SK-N-SH (cell line): ENCODE measurements at regions not wholly inside any gene's neighbourhood (a gene's known extent, or its start where the extent isn't known, plus 50 kb on each side); places are given as distances from the start of the nearest gene placed in this dataset.
A peak's percentile ranks its signal among the peaks of the same experiment; 100 is the strongest.
"Not testable (repeated sequence)": the region's sequence is repeated elsewhere in the genome, so short reads cannot be mapped to it uniquely, and the experiment has no call there.

Source experiments
- CTCF ChIA-PET: fragments of 300-600, 350-600 bp; formaldehyde crosslinking; extraction: SDS; loops from one replicate; lab custom pipeline; 2021; lab: Yijun Ruan, JAX
- POLR2A ChIA-PET: fragments of 350-600 bp; sonication (Branson Sonifier 250); formaldehyde crosslinking; extraction: SDS; loops from one replicate; lab custom pipeline; 2020; ENCODE audit warnings: antibody characterized with exemption, inconsistent platforms; lab: Yijun Ruan, JAX
- DNase-seq: peaks from one replicate; pipeline ENCODE4 v3.0.0; 2012
- H2AFZ ChIP-seq: fragments of 200-600 bp; sonication (generic); 2 replicates; pipeline ENCODE4 v1.8.1; 2016; ENCODE audit warnings: antibody characterized with exemption, mild to moderate bottlenecking, low read depth
- H3F3A ChIP-seq: fragments of 200-600 bp; sonication (generic); replicated peaks from 2 replicates; pipeline ENCODE3; 2016; ENCODE audit warnings: antibody characterized with exemption, mild to moderate bottlenecking; ENCODE audit not compliant: insufficient read depth
- H3K27ac ChIP-seq, 2 experiments: fragments of 200-500 bp in 1 of 2; fragments of 200-600 bp in 1 of 2; sonication (Bioruptor generic) in 1 of 2; sonication (generic), shearing (Covaris generic) in 1 of 2; 2 replicates each; pipeline versions ENCODE4 v1.5.1 to v1.6.1; 2014 to 2016; ENCODE audit warnings: low read depth in 2 of 2, inconsistent platforms in 1 of 2, low read length in 1 of 2, mild to moderate bottlenecking in 1 of 2, mixed read lengths in 1 of 2
- H3K27me3 ChIP-seq: fragments of 200-600 bp; sonication (generic), shearing (Covaris generic); 2 replicates; pipeline ENCODE4 v1.6.1; 2016; ENCODE audit warnings: mixed run types; ENCODE audit not compliant: insufficient read depth
- H3K36me3 ChIP-seq, 2 experiments: fragments of 200-500 bp in 1 of 2; fragments of 200-600 bp in 1 of 2; sonication (Bioruptor generic) in 1 of 2; sonication (generic) in 1 of 2; replicated peaks in 1 of 2; 2 replicates each; pipeline versions ENCODE3 to v1.5.1; 2014 to 2016; ENCODE audit warnings: low read length in 1 of 2, mild to moderate bottlenecking in 1 of 2; ENCODE audit not compliant: insufficient read depth in 2 of 2, control insufficient read depth in 1 of 2
- H3K4me1 ChIP-seq, 2 experiments: fragments of 200-500 bp in 1 of 2; fragments of 200-600 bp in 1 of 2; sonication (Bioruptor generic) in 1 of 2; sonication (generic), shearing (Covaris generic) in 1 of 2; 2 replicates each; pipeline versions ENCODE4 v1.5.1 to v1.6.1; 2014 to 2016; ENCODE audit warnings: low read depth in 1 of 2, low read length in 1 of 2, mixed run types in 1 of 2; ENCODE audit not compliant: insufficient read depth in 2 of 2, control insufficient read depth in 1 of 2
- H3K4me2 ChIP-seq: fragments of 200-600 bp; sonication (generic), shearing (Covaris generic); 2 replicates; pipeline ENCODE4 v1.6.1; 2017; ENCODE audit warnings: mixed run types
- H3K4me3 ChIP-seq, 2 experiments: fragments of 200-500 bp in 1 of 2; fragments of 200-600 bp in 1 of 2; sonication (Bioruptor generic) in 1 of 2; sonication (generic), shearing (Covaris generic) in 1 of 2; 2 replicates each; pipeline versions ENCODE4 v1.5.1 to v1.8.1; 2014 to 2016; ENCODE audit warnings: low read depth in 2 of 2, inconsistent platforms in 1 of 2, low read length in 1 of 2, mild to moderate bottlenecking in 1 of 2, mixed read lengths in 1 of 2, moderate library complexity in 1 of 2
- H3K79me2 ChIP-seq: fragments of 200-600 bp; sonication (generic); 2 replicates; pipeline ENCODE4 v1.8.1; 2017; ENCODE audit warnings: mild to moderate bottlenecking; ENCODE audit not compliant: insufficient read depth
- H3K9ac ChIP-seq: fragments of 200-600 bp; sonication (generic); 2 replicates; pipeline ENCODE4 v1.6.1; 2017; ENCODE audit warnings: mixed run types
- H3K9me2 ChIP-seq: fragments of 200-600 bp; sonication (generic); 2 replicates; pipeline ENCODE4 v1.6.1; 2017; ENCODE audit warnings: mixed run types
- H3K9me3 ChIP-seq: fragments of 200-600 bp; sonication (generic); 2 replicates; pipeline ENCODE4 v1.6.1; 2017; ENCODE audit warnings: mixed run types, mild to moderate bottlenecking, moderate library complexity
- H4K20me1 ChIP-seq: fragments of 200-600 bp; sonication (generic); 2 replicates; pipeline ENCODE4 v1.6.1; 2017; ENCODE audit warnings: mild to moderate bottlenecking, mixed run types; ENCODE audit not compliant: insufficient read depth
- CHD2 ChIP-seq: fragments of 150-350 bp; IDR thresholded peaks from 2 replicates; pipeline ENCODE4 v1.6.1; 2018; ENCODE audit warnings: low read length; ENCODE audit not compliant: partially characterized antibody
- EP300 ChIP-seq, 2 experiments: IDR thresholded peaks; 2 replicates each; pipeline versions ENCODE4 v1.4.0 to v1.6.1; 2012; ENCODE audit warnings: borderline replicate concordance in 1 of 2, low read depth in 1 of 2, low read length in 1 of 2
- EZH2phosphoT487 ChIP-seq: fragments of 200-600 bp; sonication (generic); IDR thresholded peaks from 2 replicates; pipeline ENCODE4 v1.6.1; 2017; ENCODE audit warnings: low read depth, mixed run types, mild to moderate bottlenecking, antibody characterized with exemption, moderate library complexity, borderline replicate concordance
- FOXJ3 ChIP-seq: sonication (generic); formaldehyde crosslinking; IDR thresholded peaks from 2 replicates; pipeline ENCODE4 v1.5.1; 2020; ENCODE audit warnings: mild to moderate bottlenecking, missing genetic modification reagents
- GATA2 ChIP-seq: sonication (generic); formaldehyde crosslinking; IDR thresholded peaks from 2 replicates; pipeline ENCODE4 v1.5.0; 2020; ENCODE audit warnings: mild to moderate bottlenecking, missing genetic modification reagents
- JUND ChIP-seq: IDR thresholded peaks from 2 replicates; pipeline ENCODE4 v1.4.0; 2012
- MXI1 ChIP-seq: IDR thresholded peaks from 2 replicates; pipeline ENCODE4 v1.6.1; 2012; ENCODE audit warnings: mild to moderate bottlenecking, low read depth, low read length, improper control_type of control experiment
- RAD21 ChIP-seq: IDR thresholded peaks from 2 replicates; pipeline ENCODE4 v1.6.1; 2012; ENCODE audit warnings: mild to moderate bottlenecking, low read length
- RCOR1 ChIP-seq: fragments of 150-350 bp; IDR thresholded peaks from 2 replicates; pipeline ENCODE4 v1.6.1; 2017; ENCODE audit warnings: antibody characterized with exemption, low read length
- RXRA ChIP-seq: IDR thresholded peaks from 2 replicates; pipeline ENCODE4 v1.4.0; 2012; ENCODE audit warnings: low read depth, mild to moderate bottlenecking, borderline replicate concordance
- TCF12 ChIP-seq: IDR thresholded peaks from 2 replicates; pipeline ENCODE4 v1.4.0; 2012
- TEAD4 ChIP-seq: IDR thresholded peaks from 2 replicates; pipeline ENCODE4 v1.4.0; 2012; ENCODE audit warnings: mild to moderate bottlenecking, borderline replicate concordance; ENCODE audit not compliant: insufficient read depth
- WGBS: methylation state at CpG from one replicate; pipeline ENCODE4 v1.1.6; 2017; ENCODE audit warnings: low lambda C conversion rate; 5-methylcytosine and 5-hydroxymethylcytosine counted together
- small RNA-seq, 7 experiments: library from RNA; depleted of rRNA; stranded (forward); fragments of <200 nt; gene quantifications; one replicate each; pipeline ENCODE3, GENCODE V24; 2012
- TF ChIP-seq, protein P1 (sequence below): fragments of 150-350 bp; IDR thresholded peaks from 2 replicates; pipeline ENCODE4 v1.6.1; 2017; ENCODE audit warnings: antibody characterized with exemption, low read length, low read depth, borderline replicate concordance

- peak; percentile 74 for DNase-seq
- H3K9me3 ChIP-seq = no peaks in the 10 kb centered on the region
- H3K27me3 ChIP-seq = no peaks in the 10 kb centered on the region
- CTCF ChIA-PET = interaction anchor here (0.8 to 3.4 kb wide), 10 partner anchors 11 to 681 kb away, joined by 3 to 9 read pairs (median 4); no protein-coding TSS in a partner anchor
- 47% methylated on average over 4 of the region's 5 CpGs for WGBS
- no peak overlapping the region for H3K4me2 ChIP-seq
- TF ChIP-seq JUND (no peak), CHD2 (peak; percentile 58), MXI1 (peak; percentile 94), FOXJ3 (CRISPR knock-in tag) (peak; percentile 61; the same call in 1 of the 2 replicates), RCOR1 (peak; percentile 82), EZH2phosphoT487 (no peak), EP300 (IDR thresholded peaks at IDR 0.05; ENCODE audit: borderline replicate concordance in 1 of 2, low read depth in 1 of 2, low read length in 1 of 2) (peak in 1 of 2 experiments; percentile 78; a peak in 2 of 4 replicates), TEAD4 (no peak), GATA2 (CRISPR knock-in tag) (peak; percentile 28), RAD21 (peak; percentile 46), TCF12 (no peak), RXRA (no peak)
- TF ChIP-seq, protein P1, sequence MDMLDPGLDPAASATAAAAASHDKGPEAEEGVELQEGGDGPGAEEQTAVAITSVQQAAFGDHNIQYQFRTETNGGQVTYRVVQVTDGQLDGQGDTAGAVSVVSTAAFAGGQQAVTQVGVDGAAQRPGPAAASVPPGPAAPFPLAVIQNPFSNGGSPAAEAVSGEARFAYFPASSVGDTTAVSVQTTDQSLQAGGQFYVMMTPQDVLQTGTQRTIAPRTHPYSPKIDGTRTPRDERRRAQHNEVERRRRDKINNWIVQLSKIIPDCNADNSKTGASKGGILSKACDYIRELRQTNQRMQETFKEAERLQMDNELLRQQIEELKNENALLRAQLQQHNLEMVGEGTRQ = no peak
- H3K79me2 ChIP-seq = no peaks in the 10 kb centered on the region
- no peak overlapping the region for H2AFZ ChIP-seq
- no peaks in the 10 kb centered on the region for H3K9me2 ChIP-seq
- H3F3A ChIP-seq = no peaks in the 10 kb centered on the region
- peaks cover 0 to 20% of the 10 kb centered on the region in 2 experiments; a peak in 1 of 4 replicates for H3K4me1 ChIP-seq
- no peak overlapping the region for H3K9ac ChIP-seq
- POLR2A ChIA-PET = interaction anchor here (0.9 kb wide), 1 partner anchor 11 kb away, joined by 4 read pairs; no protein-coding TSS in a partner anchor
- H3K27ac ChIP-seq = peak overlapping the region in 1 of 2 experiments; percentile 8; a peak in 2 of 4 replicates
- H3K4me3 ChIP-seq = no peak overlapping the region
- no peaks in the 10 kb centered on the region for H4K20me1 ChIP-seq
- H3K36me3 ChIP-seq = no peaks in the 10 kb centered on the region
These were observed 408.4 kb downstream of the NTRK2 start for GRCh38 chr9:85077944-85078343.

- H3K27ac ChIP-seq, H3K9me3 ChIP-seq, H3K4me3 ChIP-seq, H3K9me2 ChIP-seq, H3K36me3 ChIP-seq, H4K20me1 ChIP-seq, H3K27me3 ChIP-seq, H3K9ac ChIP-seq, POLR2A ChIA-PET, H3F3A ChIP-seq, H3K4me2 ChIP-seq, H3K79me2 ChIP-seq, DNase-seq, H2AFZ ChIP-seq: not testable (repeated sequence)
- WGBS = 49% methylated on average over 13 of the region's 23 CpGs
- peaks cover 0 to 20% of the 10 kb centered on the region in 2 experiments; a peak in 1 of 4 replicates for H3K4me1 ChIP-seq
- CTCF ChIA-PET = interaction anchor here (1.5 kb wide), 1 partner anchor 409 kb away, joined by 4 read pairs; no protein-coding TSS in a partner anchor
These were observed 407.6 kb downstream of the NTRK2 start for GRCh38 chr9:85077146-85077545.

Small RNAs in the stretch of these regions (small RNA-seq; reads per million reads assigned to genes)
- 0 reads per million in 7 experiments for gene UBE2V1P10
